OCI-LY7 (cell line): ENCODE measurements at regions not wholly inside any gene's neighbourhood (a gene's known extent, or its start where the extent isn't known, plus 50 kb on each side); places are given as distances from the start of the nearest gene placed in this dataset.

Experiments used
- CTCF ChIP-seq: fragments of 200-600 bp; sonication (generic); conservative IDR thresholded peaks from 2 replicates; pipeline ENCODE4 v1.5.1; 2014; ENCODE audit warnings: mild to moderate bottlenecking, antibody characterized with exemption, low read length, moderate library complexity, mixed read lengths
- EZH2phosphoT487 ChIP-seq: fragments of 200-600 bp; sonication (generic); IDR thresholded peaks from 2 replicates; pipeline ENCODE4 v1.6.1; 2018; ENCODE audit warnings: low read depth, borderline replicate concordance, mild to moderate bottlenecking, mixed run types, antibody characterized with exemption, low read length, moderate library complexity, mixed read lengths

- TF ChIP-seq CTCF (no peak), EZH2phosphoT487 (no peak)
These were observed 131.1 kb upstream of the FBXL7 start for GRCh38 chr5:15368835-15369234.
